Stimulated activated CD4-positive, alpha-beta T cell treated with anti-CD3 and anti-CD28 coated beads, Interleukin-4, amount 100 ng/mL, for 1 hour (primary cell): ENCODE measurements at regions not wholly inside any gene's neighbourhood (a gene's known extent, or its start where the extent isn't known, plus 50 kb on each side); places are given as distances from the start of the nearest gene placed in this dataset.

Experiments
- DNase-seq: peaks from one replicate; pipeline ENCODE4 v3.0.0-alpha.2; 2020

GRCh38 chr7:98463837-98464557 lies 63.1 kb upstream of the BAIAP2L1 start:
- no peak for DNase-seq

GRCh38 chr7:98462911-98463633 lies 62.2 kb upstream of the BAIAP2L1 start:
- no peak for DNase-seq

GRCh38 chr7:98460902-98461301 lies 60.0 kb upstream of the BAIAP2L1 start:
- DNase-seq: no peak

- DNase-seq: no peak
Observed at GRCh38 chr7:98459529-98459928, 58.6 kb upstream of the BAIAP2L1 start.

GRCh38 chr7:98458090-98458875 lies 57.4 kb upstream of the BAIAP2L1 start:
- DNase-seq: no peak

GRCh38 chr7:98456866-98457265 lies 56.0 kb upstream of the BAIAP2L1 start:
- no peak for DNase-seq

GRCh38 chr7:98452791-98453190 lies 51.9 kb upstream of the BAIAP2L1 start:
- DNase-seq: no peak
